ES-I3 (cell line): ENCODE measurements at regions not wholly inside any gene's neighbourhood (a gene's known extent, or its start where the extent isn't known, plus 50 kb on each side); places are given as distances from the start of the nearest gene placed in this dataset.
"Not testable (repeated sequence)": the region's sequence is repeated elsewhere in the genome, so short reads cannot be mapped to it uniquely, and the experiment has no call there.

Source experiments
- H3K36me3 ChIP-seq: 2 replicates; pipeline ENCODE4 v1.6.1; 2013; ENCODE audit warnings: mild to moderate bottlenecking, low read length, control low read depth, moderate library complexity; ENCODE audit not compliant: insufficient read depth
- H3K4me1 ChIP-seq: 2 replicates; pipeline ENCODE4 v1.6.1; 2013; ENCODE audit warnings: mild to moderate bottlenecking, control low read depth, low read length; ENCODE audit not compliant: insufficient read depth
- H3K9ac ChIP-seq: 2 replicates; pipeline ENCODE4 v1.6.1; 2013; ENCODE audit warnings: low read depth, mild to moderate bottlenecking, low read length, moderate library complexity
- H3K9me3 ChIP-seq: 2 replicates; pipeline ENCODE4 v1.6.1; 2013; ENCODE audit warnings: mild to moderate bottlenecking, low read length, moderate library complexity; ENCODE audit not compliant: control insufficient read depth, insufficient read depth

DNA sequence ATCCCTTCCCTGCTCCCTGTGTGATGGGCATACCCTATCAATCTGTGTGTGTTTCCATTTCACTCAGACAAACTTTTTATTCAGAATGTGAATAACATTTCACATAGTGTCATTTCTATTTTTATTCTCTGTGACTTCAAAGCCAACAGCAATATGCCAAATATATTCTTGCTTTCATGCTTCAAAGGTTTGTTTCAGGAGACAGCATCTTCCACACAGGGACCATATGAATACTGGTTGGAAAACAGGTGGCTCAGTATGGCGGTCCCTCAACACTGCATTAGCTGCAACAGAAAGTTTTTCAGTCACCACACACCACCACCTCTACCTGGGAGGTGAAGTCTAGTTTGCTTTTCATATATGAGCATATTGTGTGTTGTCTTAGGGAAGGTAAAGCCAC lies 111.0 kb upstream of the PTPN3 start:
- Histone ChIP-seq H3K9me3 (no peaks in the 10 kb centered on the region), H3K9ac (no peak overlapping the region), H3K4me1 (no peaks in the 10 kb centered on the region), H3K36me3 (no peaks in the 10 kb centered on the region)

GRCh38 chr9:109616571-109617120 lies 118.5 kb upstream of the PTPN3 start:
- Histone ChIP-seq H3K9ac (no peak overlapping the region), H3K4me1 (no peaks in the 10 kb centered on the region), H3K9me3 (no peaks in the 10 kb centered on the region), H3K36me3 (no peaks in the 10 kb centered on the region)

DNA sequence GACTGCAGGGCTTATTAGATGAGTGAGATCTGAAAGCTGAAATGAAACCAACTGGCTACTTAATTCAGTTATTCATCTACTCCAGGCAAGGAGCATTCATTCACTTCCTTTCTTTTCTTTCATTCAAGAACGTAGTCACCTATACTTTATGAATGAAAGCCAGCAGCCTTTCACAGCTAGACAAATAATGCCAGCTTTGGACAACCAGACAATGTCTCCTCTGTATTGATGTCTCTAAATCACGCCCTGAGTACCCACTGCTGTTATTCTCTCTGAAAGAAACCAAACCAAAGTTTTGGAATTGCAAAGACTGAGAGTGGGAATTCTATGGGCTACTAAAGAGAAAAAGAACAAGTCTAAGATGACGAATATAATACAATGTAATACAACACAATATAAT lies 121.2 kb upstream of the PTPN3 start:
- Histone ChIP-seq H3K9ac (no peak overlapping the region), H3K9me3 (no peaks in the 10 kb centered on the region), H3K4me1 (no peaks in the 10 kb centered on the region), H3K36me3 (no peaks in the 10 kb centered on the region)

DNA sequence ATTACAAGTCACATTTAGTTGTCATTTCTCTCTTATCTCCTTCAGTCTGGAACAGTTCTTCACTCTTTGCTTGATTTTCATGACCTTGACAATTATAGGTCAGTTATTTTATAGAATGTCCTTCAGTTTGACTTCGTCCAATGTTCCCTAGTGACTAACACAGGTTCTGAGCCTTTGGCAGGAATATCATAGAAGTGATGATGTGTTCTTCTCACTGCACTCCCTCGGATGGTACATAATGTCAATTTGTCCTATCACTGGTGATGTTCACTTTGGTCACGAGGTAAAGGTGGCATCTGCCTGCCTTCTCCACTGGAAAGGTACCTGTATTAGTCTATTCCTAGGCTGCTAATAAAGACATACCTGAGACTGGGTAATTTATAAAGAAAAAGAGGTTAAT lies 126.0 kb upstream of the PTPN3 start:
- H3K9ac ChIP-seq, result no peak overlapping the region
- no peaks in the 10 kb centered on the region for H3K9me3 ChIP-seq
- H3K36me3 ChIP-seq, result no peaks in the 10 kb centered on the region
- H3K4me1 ChIP-seq, result no peaks in the 10 kb centered on the region

DNA sequence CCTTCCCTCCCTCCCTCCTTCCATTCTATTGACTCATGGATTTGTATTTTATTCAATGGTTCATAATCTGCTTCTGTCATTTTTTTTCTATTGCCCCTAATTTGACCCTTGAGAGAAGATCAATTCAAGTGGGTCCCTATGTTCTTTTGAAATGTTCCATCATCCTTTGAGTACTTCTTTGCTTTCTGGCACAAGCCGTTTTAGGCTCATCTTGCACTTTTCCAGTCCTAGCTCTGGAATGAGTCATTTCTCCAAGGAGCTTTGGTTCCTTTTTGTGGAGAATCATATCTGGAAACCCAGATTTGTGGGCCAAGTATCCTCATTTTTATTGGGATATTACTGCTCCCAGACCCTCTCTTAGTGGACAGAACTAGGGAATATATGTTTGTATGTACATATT lies 126.8 kb upstream of the PTPN3 start:
- Histone ChIP-seq H3K36me3 (no peaks in the 10 kb centered on the region), H3K9ac (no peak overlapping the region), H3K9me3 (no peaks in the 10 kb centered on the region), H3K4me1 (no peaks in the 10 kb centered on the region)

- Histone ChIP-seq H3K9ac (no peak overlapping the region), H3K4me1 (no peaks in the 10 kb centered on the region), H3K9me3 (no peaks in the 10 kb centered on the region), H3K36me3 (no peaks in the 10 kb centered on the region)
These were observed 128.9 kb upstream of the PTPN3 start for GRCh38 chr9:109627042-109627441.

- Histone ChIP-seq H3K36me3 (no peaks in the 10 kb centered on the region), H3K9ac (no peak overlapping the region), H3K4me1 (no peaks in the 10 kb centered on the region), H3K9me3 (no peaks in the 10 kb centered on the region)
These were observed 131.5 kb upstream of the PTPN3 start for GRCh38 chr9:109629615-109630014.

GRCh38 chr9:109632817-109633216 lies 134.7 kb upstream of the PTPN3 start:
- Histone ChIP-seq H3K36me3 (no peaks in the 10 kb centered on the region), H3K4me1 (no peaks in the 10 kb centered on the region), H3K9me3 (no peaks in the 10 kb centered on the region), H3K9ac (no peak overlapping the region)

GRCh38 chr9:109639674-109640579 lies 140.1 kb upstream of the PALM2AKAP2 start:
- Histone ChIP-seq H3K9ac (peak overlapping the region; percentile 64; the same call in 1 of the 2 replicates), H3K4me1 (no peaks in the 10 kb centered on the region), H3K9me3 (no peaks in the 10 kb centered on the region), H3K36me3 (no peaks in the 10 kb centered on the region)

- Histone ChIP-seq H3K9ac (peak overlapping the region; percentile 64; the same call in 1 of the 2 replicates), H3K36me3 (no peaks in the 10 kb centered on the region), H3K4me1 (no peaks in the 10 kb centered on the region)
These were observed 139.2 kb upstream of the PALM2AKAP2 start for GRCh38 chr9:109640580-109641371.

DNA sequence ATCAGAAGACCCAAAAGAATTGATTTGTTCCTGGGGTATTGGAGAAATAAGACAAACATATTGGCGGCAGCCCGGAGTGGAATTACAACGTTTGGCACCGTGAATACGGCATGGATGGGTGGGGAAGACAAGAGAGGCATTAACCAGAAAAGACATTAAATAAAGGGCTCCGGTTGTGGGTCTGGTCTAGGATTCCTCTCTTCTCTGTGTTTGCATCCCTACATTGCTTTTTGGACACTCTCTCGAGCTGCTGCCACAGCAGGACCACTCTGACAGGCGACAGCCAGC lies 138.7 kb upstream of the PALM2AKAP2 start:
- Histone ChIP-seq H3K9ac (peak overlapping the region; percentile 64; the same call in 1 of the 2 replicates), H3K9me3 (no peaks in the 10 kb centered on the region), H3K36me3 (no peaks in the 10 kb centered on the region), H3K4me1 (no peaks in the 10 kb centered on the region)

More at GRCh38 chr9:109640580-109641371, 139.2 kb upstream of the PALM2AKAP2 start:
- H3K9me3 ChIP-seq, result no peaks in the 10 kb centered on the region

- H3K9me3 ChIP-seq, result no peaks in the 10 kb centered on the region
- H3K36me3 ChIP-seq, result no peaks in the 10 kb centered on the region
- no peaks in the 10 kb centered on the region for H3K4me1 ChIP-seq
- H3K9ac ChIP-seq, result no peak overlapping the region
These were observed 127.9 kb upstream of the PALM2AKAP2 start for GRCh38 chr9:109652112-109652511.

GRCh38 chr9:109652971-109653370 lies 127.0 kb upstream of the PALM2AKAP2 start:
- no peak overlapping the region; the same call in 1 of the 2 replicates for H3K9ac ChIP-seq
- H3K9me3 ChIP-seq, result no peaks in the 10 kb centered on the region
- H3K36me3 ChIP-seq, result no peaks in the 10 kb centered on the region
- no peaks in the 10 kb centered on the region for H3K4me1 ChIP-seq

DNA sequence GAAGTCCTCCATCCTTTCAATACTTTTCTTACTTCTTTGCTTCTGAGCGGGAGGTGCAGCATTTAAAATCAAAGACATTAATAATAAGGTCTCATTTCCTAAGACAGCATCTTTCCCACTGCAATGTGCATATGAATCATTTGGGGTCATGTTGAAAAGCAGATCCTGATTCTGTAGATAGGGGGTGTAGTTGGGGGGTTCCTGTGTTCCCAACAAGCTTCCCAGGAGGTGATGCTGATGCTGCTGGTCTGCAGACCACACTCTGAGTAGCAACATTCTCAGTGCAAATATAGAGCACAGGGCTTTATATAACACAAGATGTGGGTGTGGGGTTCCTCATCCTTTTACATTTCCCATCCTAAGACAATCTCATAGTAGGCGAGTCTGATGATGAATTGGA lies 126.5 kb upstream of the PALM2AKAP2 start:
- Histone ChIP-seq H3K9ac (no peak overlapping the region), H3K9me3 (no peaks in the 10 kb centered on the region), H3K36me3 (no peaks in the 10 kb centered on the region), H3K4me1 (no peaks in the 10 kb centered on the region)

GRCh38 chr9:109663978-109664377 lies 116.0 kb upstream of the PALM2AKAP2 start:
- not testable (repeated sequence) for H3K4me1 ChIP-seq, H3K9me3 ChIP-seq, H3K9ac ChIP-seq, H3K36me3 ChIP-seq
